GM12878 (cell line): ENCODE measurements at regions not wholly inside any gene's neighbourhood (a gene's known extent, or its start where the extent isn't known, plus 50 kb on each side); places are given as distances from the start of the nearest gene placed in this dataset.

ENCODE experiments used
- EED ChIP-seq: sonication (generic); IDR thresholded peaks from 2 replicates; pipeline ENCODE4 v1.6.1; 2016; ENCODE audit warnings: antibody characterized with exemption, low read depth
- TF ChIP-seq, protein P1 (sequence below): fragments of 450-650 bp; IDR thresholded peaks from 2 replicates; pipeline ENCODE4 v1.6.1; 2017; ENCODE audit warnings: antibody characterized with exemption, mild to moderate bottlenecking, moderate library complexity
- TF ChIP-seq, protein P2 (sequence below): fragments of 450-650 bp; IDR thresholded peaks from 2 replicates; pipeline ENCODE4 v1.6.1; 2016; ENCODE audit warnings: mild to moderate bottlenecking
- TF ChIP-seq, protein P3 (sequence below): IDR thresholded peaks from 2 replicates; pipeline ENCODE4 v1.6.1; 2012; ENCODE audit warnings: low read length, inconsistent platforms
- TF ChIP-seq, protein P4 (sequence below): fragments of 450-650 bp; IDR thresholded peaks from 2 replicates; pipeline ENCODE4 v1.6.1; 2017; ENCODE audit warnings: low read depth, mild to moderate bottlenecking, moderate library complexity

DNA sequence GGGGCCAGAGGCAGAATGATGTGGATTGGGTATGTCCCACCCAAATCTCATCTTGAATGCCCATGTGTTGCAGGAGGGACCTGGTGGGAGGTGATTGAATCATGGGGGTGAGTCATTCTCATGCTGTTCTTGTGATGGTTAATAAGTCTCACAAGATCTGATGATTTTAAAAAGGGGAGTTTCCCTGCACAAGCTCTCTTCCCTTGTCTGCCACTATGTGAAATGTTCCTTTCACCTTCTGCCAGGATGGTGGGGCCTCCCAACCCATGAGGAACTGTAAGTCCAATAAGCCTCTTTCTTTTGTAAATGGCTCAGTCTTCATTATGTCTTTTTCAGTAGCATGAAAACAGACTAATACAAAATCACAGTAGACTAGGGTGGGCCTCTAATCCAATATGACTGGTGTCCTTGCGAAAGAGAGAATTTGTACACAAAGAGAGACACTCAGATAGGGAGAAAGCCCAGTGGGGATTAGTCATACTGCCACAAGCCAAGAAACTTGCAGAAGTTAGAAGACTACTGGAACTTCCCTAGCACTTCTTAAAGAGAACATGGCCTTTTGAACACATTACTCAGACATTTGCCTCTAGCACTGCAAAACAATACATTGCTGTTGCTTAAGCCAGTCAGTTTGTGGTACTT, 68.4 kb downstream of the ANXA1 start (continued):
- TF ChIP-seq, protein P1, sequence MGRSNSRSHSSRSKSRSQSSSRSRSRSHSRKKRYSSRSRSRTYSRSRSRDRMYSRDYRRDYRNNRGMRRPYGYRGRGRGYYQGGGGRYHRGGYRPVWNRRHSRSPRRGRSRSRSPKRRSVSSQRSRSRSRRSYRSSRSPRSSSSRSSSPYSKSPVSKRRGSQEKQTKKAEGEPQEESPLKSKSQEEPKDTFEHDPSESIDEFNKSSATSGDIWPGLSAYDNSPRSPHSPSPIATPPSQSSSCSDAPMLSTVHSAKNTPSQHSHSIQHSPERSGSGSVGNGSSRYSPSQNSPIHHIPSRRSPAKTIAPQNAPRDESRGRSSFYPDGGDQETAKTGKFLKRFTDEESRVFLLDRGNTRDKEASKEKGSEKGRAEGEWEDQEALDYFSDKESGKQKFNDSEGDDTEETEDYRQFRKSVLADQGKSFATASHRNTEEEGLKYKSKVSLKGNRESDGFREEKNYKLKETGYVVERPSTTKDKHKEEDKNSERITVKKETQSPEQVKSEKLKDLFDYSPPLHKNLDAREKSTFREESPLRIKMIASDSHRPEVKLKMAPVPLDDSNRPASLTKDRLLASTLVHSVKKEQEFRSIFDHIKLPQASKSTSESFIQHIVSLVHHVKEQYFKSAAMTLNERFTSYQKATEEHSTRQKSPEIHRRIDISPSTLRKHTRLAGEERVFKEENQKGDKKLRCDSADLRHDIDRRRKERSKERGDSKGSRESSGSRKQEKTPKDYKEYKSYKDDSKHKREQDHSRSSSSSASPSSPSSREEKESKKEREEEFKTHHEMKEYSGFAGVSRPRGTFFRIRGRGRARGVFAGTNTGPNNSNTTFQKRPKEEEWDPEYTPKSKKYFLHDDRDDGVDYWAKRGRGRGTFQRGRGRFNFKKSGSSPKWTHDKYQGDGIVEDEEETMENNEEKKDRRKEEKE = no peak
- TF ChIP-seq, protein P2, sequence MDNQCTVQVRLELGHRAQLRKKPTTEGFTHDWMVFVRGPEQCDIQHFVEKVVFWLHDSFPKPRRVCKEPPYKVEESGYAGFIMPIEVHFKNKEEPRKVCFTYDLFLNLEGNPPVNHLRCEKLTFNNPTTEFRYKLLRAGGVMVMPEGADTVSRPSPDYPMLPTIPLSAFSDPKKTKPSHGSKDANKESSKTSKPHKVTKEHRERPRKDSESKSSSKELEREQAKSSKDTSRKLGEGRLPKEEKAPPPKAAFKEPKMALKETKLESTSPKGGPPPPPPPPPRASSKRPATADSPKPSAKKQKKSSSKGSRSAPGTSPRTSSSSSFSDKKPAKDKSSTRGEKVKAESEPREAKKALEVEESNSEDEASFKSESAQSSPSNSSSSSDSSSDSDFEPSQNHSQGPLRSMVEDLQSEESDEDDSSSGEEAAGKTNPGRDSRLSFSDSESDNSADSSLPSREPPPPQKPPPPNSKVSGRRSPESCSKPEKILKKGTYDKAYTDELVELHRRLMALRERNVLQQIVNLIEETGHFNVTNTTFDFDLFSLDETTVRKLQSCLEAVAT = 0 out of 2 replicates have a peak, but pooled peaks have one; percentile 33
- TF ChIP-seq, protein P3, sequence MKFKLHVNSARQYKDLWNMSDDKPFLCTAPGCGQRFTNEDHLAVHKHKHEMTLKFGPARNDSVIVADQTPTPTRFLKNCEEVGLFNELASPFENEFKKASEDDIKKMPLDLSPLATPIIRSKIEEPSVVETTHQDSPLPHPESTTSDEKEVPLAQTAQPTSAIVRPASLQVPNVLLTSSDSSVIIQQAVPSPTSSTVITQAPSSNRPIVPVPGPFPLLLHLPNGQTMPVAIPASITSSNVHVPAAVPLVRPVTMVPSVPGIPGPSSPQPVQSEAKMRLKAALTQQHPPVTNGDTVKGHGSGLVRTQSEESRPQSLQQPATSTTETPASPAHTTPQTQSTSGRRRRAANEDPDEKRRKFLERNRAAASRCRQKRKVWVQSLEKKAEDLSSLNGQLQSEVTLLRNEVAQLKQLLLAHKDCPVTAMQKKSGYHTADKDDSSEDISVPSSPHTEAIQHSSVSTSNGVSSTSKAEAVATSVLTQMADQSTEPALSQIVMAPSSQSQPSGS = no peak
- no peak for TF ChIP-seq EED
- TF ChIP-seq, protein P4, sequence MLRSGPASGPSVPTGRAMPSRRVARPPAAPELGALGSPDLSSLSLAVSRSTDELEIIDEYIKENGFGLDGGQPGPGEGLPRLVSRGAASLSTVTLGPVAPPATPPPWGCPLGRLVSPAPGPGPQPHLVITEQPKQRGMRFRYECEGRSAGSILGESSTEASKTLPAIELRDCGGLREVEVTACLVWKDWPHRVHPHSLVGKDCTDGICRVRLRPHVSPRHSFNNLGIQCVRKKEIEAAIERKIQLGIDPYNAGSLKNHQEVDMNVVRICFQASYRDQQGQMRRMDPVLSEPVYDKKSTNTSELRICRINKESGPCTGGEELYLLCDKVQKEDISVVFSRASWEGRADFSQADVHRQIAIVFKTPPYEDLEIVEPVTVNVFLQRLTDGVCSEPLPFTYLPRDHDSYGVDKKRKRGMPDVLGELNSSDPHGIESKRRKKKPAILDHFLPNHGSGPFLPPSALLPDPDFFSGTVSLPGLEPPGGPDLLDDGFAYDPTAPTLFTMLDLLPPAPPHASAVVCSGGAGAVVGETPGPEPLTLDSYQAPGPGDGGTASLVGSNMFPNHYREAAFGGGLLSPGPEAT = peak; percentile 81; the same call in 1 of the 2 replicates
